ENCODE measurements at regions not wholly inside any gene's neighbourhood (a gene's known extent, or its start where the extent isn't known, plus 50 kb on each side); places are given as distances from the start of the nearest gene placed in this dataset.

DNA sequence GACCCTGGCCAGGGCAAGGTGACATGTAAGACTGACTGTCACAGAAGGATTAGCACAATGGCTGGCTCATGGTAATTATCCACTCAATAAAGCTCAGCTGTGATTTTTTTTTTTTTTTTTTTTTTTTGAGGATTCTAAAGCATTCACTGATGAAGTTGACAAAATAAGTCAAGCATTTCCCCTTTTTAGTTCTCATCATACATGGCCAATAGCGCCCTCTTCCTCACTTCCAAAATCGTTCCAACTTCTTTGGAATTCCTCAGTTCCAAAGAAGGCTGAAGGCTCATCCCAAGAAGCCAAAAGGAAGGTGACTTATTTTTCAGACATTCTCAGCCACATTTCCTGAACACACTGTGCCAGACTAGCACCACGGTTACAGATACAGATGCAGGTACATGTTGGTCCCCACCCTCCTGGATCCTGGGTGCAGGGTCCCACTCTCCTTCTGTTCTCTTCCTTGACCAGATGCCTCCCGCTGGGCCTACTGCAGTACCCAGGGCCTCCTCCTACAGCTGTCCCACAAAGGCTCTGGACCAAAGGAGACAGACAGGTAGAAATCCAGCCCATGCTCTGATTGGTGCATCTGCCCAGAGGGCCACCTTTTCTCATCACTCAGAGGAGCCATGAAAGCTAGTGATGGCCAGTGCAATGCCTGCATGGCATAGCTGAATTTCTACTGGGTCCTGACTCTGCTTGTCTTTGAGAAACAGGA is 202.6 kb downstream of the UACA start:
- TF ChIP-seq SIN3A (IDR thresholded peaks at IDR 0.05; ENCODE audit: borderline replicate concordance, insufficient read depth, low read length): no peak
- TF ChIP-seq, protein P1, sequence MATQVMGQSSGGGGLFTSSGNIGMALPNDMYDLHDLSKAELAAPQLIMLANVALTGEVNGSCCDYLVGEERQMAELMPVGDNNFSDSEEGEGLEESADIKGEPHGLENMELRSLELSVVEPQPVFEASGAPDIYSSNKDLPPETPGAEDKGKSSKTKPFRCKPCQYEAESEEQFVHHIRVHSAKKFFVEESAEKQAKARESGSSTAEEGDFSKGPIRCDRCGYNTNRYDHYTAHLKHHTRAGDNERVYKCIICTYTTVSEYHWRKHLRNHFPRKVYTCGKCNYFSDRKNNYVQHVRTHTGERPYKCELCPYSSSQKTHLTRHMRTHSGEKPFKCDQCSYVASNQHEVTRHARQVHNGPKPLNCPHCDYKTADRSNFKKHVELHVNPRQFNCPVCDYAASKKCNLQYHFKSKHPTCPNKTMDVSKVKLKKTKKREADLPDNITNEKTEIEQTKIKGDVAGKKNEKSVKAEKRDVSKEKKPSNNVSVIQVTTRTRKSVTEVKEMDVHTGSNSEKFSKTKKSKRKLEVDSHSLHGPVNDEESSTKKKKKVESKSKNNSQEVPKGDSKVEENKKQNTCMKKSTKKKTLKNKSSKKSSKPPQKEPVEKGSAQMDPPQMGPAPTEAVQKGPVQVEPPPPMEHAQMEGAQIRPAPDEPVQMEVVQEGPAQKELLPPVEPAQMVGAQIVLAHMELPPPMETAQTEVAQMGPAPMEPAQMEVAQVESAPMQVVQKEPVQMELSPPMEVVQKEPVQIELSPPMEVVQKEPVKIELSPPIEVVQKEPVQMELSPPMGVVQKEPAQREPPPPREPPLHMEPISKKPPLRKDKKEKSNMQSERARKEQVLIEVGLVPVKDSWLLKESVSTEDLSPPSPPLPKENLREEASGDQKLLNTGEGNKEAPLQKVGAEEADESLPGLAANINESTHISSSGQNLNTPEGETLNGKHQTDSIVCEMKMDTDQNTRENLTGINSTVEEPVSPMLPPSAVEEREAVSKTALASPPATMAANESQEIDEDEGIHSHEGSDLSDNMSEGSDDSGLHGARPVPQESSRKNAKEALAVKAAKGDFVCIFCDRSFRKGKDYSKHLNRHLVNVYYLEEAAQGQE (IDR thresholded peaks at IDR 0.05; ENCODE audit: insufficient read depth in 1 of 2, low read depth in 2 of 2, low read length in 2 of 2): no peak
- TF ChIP-seq POLR2AphosphoS5 (IDR thresholded peaks at IDR 0.05; ENCODE audit: low read depth, low read length): no peak
